PC-3 (cell line): ENCODE measurements at regions not wholly inside any gene's neighbourhood (a gene's known extent, or its start where the extent isn't known, plus 50 kb on each side); places are given as distances from the start of the nearest gene placed in this dataset.

ENCODE experiments used
- ATAC-seq: fragments of 200-7000 bp; cut with Tn5 transposase; 2 replicates; pipeline ENCODE4 v1.9.1; 2020; ENCODE audit warnings: mild to moderate bottlenecking, moderate library complexity
- BruUV-seq: library from RNA; stranded (reverse); fragments of 400-500 nt; replicated peaks from 2 replicates; lab custom pipeline; 2021; lab: Mats Ljungman, UMichigan
- CTCF ChIA-PET: fragments of 300-600 bp; sonication (Branson Sonifier 250); formaldehyde crosslinking; loops from one replicate; lab custom pipeline; 2022; ENCODE audit warnings: antibody characterized with exemption; lab: Charles Lee
- POLR2A ChIA-PET: fragments of 300-600 bp; sonication (Branson Sonifier 250); formaldehyde crosslinking; loops from one replicate; lab custom pipeline; 2022; ENCODE audit warnings: antibody characterized with exemption; ENCODE audit not compliant: unreplicated experiment; lab: Charles Lee
- DNase-seq: peaks from one replicate; pipeline ENCODE4 v3.0.0-alpha.2; 2015
- H2AFZ ChIP-seq: fragments of 300-600 bp; sonication (generic); 2 replicates; pipeline ENCODE4 v1.6.0; 2016; ENCODE audit warnings: antibody characterized with exemption, low read length
- H3F3A ChIP-seq: fragments of 300-600 bp; sonication (generic); one replicate; pipeline ENCODE4 v1.6.0; 2017; ENCODE audit warnings: antibody characterized with exemption, low read length, control low read depth, mild to moderate bottlenecking; ENCODE audit not compliant: unreplicated experiment
- H3K27ac ChIP-seq: fragments of 300-600 bp; sonication (generic); 2 replicates; pipeline ENCODE4 v1.5.1; 2016; ENCODE audit warnings: mild to moderate bottlenecking, low read length
- H3K27me3 ChIP-seq: fragments of 300-600 bp; sonication (generic); 2 replicates; pipeline ENCODE4 v1.6.1; 2016; ENCODE audit warnings: low read length, mixed read lengths
- H3K36me3 ChIP-seq: fragments of 300-600 bp; sonication (generic); 2 replicates; pipeline ENCODE4 v1.6.1; 2016; ENCODE audit warnings: low read depth, mixed run types, low read length, mixed read lengths
- H3K4me1 ChIP-seq: fragments of 300-600 bp; sonication (generic); 2 replicates; pipeline ENCODE4 v1.5.1; 2016; ENCODE audit warnings: low read length; ENCODE audit not compliant: insufficient read depth
- H3K4me2 ChIP-seq: fragments of 300-600 bp; sonication (generic); 2 replicates; pipeline ENCODE4 v1.6.0; 2016; ENCODE audit warnings: low read length
- H3K4me3 ChIP-seq: fragments of 300-600 bp; sonication (generic); 2 replicates; pipeline ENCODE4 v1.5.1; 2016; ENCODE audit warnings: mild to moderate bottlenecking, low read length, mixed read lengths
- H3K79me2 ChIP-seq: fragments of 300-600 bp; sonication (generic); 2 replicates; pipeline ENCODE4 v1.6.1; 2017; ENCODE audit warnings: low read length, mixed read lengths
- H3K9ac ChIP-seq: fragments of 300-600 bp; sonication (generic); 2 replicates; pipeline ENCODE4 v1.6.0; 2016; ENCODE audit warnings: mild to moderate bottlenecking, low read length
- H3K9me2 ChIP-seq: fragments of 300-600 bp; sonication (generic); replicated peaks from 2 replicates; pipeline ENCODE4 v1.6.1; 2016; ENCODE audit warnings: mixed run types, low read length, mixed read lengths
- H3K9me3 ChIP-seq: fragments of 300-600 bp; sonication (generic); 2 replicates; pipeline ENCODE4 v1.6.1; 2016; ENCODE audit warnings: low read length, mixed read lengths
- H4K20me1 ChIP-seq: fragments of 300-600 bp; sonication (generic); 2 replicates; pipeline ENCODE4 v1.6.1; 2016; ENCODE audit warnings: low read length, mixed read lengths
- EZH2 ChIP-seq: fragments of 300-600 bp; sonication (generic); IDR thresholded peaks from one replicate; pipeline ENCODE4 v1.6.1; 2017; ENCODE audit warnings: antibody characterized with exemption, mild to moderate bottlenecking, low read length; ENCODE audit not compliant: unreplicated experiment
- EZH2phosphoT487 ChIP-seq: fragments of 300-600 bp; sonication (generic); IDR thresholded peaks from 2 replicates; pipeline ENCODE4 v1.6.1; 2018; ENCODE audit warnings: mild to moderate bottlenecking, antibody characterized with exemption, low read length, borderline replicate concordance
- intact Hi-C: fragments of 100-400 bp; cut with micrococcal nuclease; formaldehyde crosslinking; loops from 2 replicates; pipeline ENCODE4 v1.9.0; 2023
- TF ChIP-seq, protein P1 (sequence below): fragments of 300-600 bp; sonication (generic); conservative IDR thresholded peaks from 2 replicates; pipeline ENCODE4 v1.5.1; 2017; ENCODE audit warnings: antibody characterized with exemption, low read depth, mild to moderate bottlenecking, low read length

DNA sequence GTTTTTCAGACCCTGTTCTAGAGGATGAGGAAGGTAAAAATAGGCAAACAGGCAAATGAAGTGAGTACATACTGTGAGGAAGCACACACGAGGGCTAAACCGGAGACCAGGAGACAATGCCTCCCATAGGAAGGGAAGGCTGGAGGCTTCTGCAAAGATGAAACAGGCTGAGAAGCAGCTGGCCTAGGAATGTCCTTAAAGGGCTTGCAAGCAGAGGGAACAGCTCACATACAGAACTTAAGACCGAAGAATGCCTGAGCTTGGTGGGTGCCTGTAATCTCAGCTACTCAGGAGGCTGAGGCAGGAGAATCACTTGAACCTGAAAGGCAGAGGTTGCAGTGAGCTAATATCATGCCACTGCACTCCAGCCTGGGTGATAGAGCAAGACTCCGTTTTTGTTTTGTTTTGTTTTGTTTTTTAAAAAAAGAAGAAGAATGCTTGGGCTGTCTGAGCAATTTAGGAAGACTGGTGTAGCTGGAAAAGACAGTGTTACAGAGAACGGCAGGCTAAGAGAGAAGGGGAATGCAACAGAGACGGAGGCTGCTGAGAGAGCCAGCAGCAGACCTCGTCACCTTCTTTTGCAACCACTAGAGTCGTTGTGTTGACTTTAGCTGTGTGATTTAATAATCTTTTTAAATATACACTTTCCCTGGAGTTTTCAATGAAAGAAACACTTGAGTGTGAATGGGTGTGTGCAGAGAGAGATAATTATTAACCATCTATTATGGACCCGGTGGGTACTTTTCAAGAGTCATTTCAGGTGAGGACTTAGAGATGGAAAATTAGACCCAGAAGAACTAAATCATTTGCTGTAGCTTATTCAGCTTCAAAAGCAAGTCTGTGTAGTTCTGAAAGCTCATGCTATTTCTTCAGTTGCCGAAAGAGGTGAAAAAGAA lies 232.8 kb downstream of the GALR1 start:
- Histone ChIP-seq H3F3A (no peaks in the 10 kb centered on the region), H3K4me1 (no peaks in the 10 kb centered on the region), H2AFZ (no peak overlapping the region), H3K9me3 (no peaks in the 10 kb centered on the region), H3K36me3 (no peaks in the 10 kb centered on the region), H3K27ac (no peak overlapping the region), H3K4me3 (no peak overlapping the region), H3K27me3 (peaks cover 24% of the 10 kb centered on the region; the same call in 1 of the 2 replicates), H3K79me2 (no peaks in the 10 kb centered on the region), H3K9me2 (no peaks in the 10 kb centered on the region), H3K9ac (no peak overlapping the region), H3K4me2 (no peak overlapping the region), H4K20me1 (no peaks in the 10 kb centered on the region)
- ATAC-seq (no peak), DNase-seq (no peak)
- ChIA-PET CTCF (no interaction called here), POLR2A (no interaction called here)
- no TSS peak for BruUV-seq
- TF ChIP-seq EZH2phosphoT487 (no peak), EZH2 (no peak)
- TF ChIP-seq, protein P1, sequence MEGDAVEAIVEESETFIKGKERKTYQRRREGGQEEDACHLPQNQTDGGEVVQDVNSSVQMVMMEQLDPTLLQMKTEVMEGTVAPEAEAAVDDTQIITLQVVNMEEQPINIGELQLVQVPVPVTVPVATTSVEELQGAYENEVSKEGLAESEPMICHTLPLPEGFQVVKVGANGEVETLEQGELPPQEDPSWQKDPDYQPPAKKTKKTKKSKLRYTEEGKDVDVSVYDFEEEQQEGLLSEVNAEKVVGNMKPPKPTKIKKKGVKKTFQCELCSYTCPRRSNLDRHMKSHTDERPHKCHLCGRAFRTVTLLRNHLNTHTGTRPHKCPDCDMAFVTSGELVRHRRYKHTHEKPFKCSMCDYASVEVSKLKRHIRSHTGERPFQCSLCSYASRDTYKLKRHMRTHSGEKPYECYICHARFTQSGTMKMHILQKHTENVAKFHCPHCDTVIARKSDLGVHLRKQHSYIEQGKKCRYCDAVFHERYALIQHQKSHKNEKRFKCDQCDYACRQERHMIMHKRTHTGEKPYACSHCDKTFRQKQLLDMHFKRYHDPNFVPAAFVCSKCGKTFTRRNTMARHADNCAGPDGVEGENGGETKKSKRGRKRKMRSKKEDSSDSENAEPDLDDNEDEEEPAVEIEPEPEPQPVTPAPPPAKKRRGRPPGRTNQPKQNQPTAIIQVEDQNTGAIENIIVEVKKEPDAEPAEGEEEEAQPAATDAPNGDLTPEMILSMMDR, result no peak
- intact Hi-C loops, result no loop called here

DNA sequence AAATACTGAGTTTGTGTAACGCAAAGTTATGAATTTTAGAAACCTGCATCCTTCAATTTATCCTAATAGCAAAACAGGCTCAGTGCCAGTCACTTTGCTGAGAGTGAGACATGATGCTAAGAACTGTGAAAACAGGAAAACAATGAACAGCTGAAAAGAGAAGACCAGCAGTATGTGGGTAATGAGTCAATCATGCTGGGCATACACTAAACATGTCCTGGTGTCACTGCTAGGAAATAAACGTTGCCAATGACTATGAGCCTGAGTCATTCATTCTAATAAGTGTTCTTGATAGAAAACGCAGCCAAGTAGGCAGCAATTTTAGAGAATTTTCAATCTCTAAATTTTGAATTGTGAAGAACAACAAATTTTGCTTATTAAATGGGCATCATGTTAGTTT lies 237.3 kb downstream of the GALR1 start:
- TF ChIP-seq EZH2 (no peak), EZH2phosphoT487 (no peak)
- TF ChIP-seq, protein P1, result no peak
- Histone ChIP-seq H3K79me2 (no peaks in the 10 kb centered on the region), H3K9ac (no peak overlapping the region), H3K27me3 (peaks cover 44% of the 10 kb centered on the region; the same call in 1 of the 2 replicates), H3K4me3 (no peak overlapping the region), H3F3A (no peaks in the 10 kb centered on the region), H3K9me2 (no peaks in the 10 kb centered on the region), H3K36me3 (no peaks in the 10 kb centered on the region), H3K4me2 (no peak overlapping the region), H3K9me3 (no peaks in the 10 kb centered on the region), H2AFZ (no peak overlapping the region), H3K27ac (no peak overlapping the region), H3K4me1 (no peaks in the 10 kb centered on the region), H4K20me1 (no peaks in the 10 kb centered on the region)
- POLR2A ChIA-PET, result no interaction called here
- no peak for ATAC-seq
- intact Hi-C loops, result no loop called here
- DNase-seq, result no peak
- CTCF ChIA-PET, result no interaction called here
- no TSS peak for BruUV-seq
